ENCODE measurements at regions not wholly inside any gene's neighbourhood (a gene's known extent, or its start where the extent isn't known, plus 50 kb on each side); places are given as distances from the start of the nearest gene placed in this dataset.

- no peak for TF ChIP-seq CTCF (IDR thresholded peaks at IDR 0.05; ENCODE audit: partially characterized antibody, unreplicated experiment)
- Mint-ChIP-seq H3K4me3 (ENCODE audit: unreplicated experiment) (no peak overlapping the region), H3K4me1 (ENCODE audit: low read depth, unreplicated experiment) (no peaks in the 10 kb centered on the region), H3K27me3 (ENCODE audit: unreplicated experiment) (peaks cover under 1% of the 10 kb centered on the region), H3K9me3 (ENCODE audit: unreplicated experiment) (peaks cover 4% of the 10 kb centered on the region), H3K27ac (ENCODE audit: unreplicated experiment) (no peak overlapping the region), H3K36me3 (ENCODE audit: unreplicated experiment) (peaks cover 5% of the 10 kb centered on the region)
- no peak for DNase-seq
These were observed 574.8 kb downstream of the FLRT2 start for GRCh38 chr14:86104691-86105265.

GRCh38 chr14:86094512-86094911 lies 564.6 kb downstream of the FLRT2 start:
- Mint-ChIP-seq H3K27ac (ENCODE audit: unreplicated experiment) (no peak overlapping the region), H3K36me3 (ENCODE audit: unreplicated experiment) (peaks cover 8% of the 10 kb centered on the region), H3K27me3 (ENCODE audit: unreplicated experiment) (peaks cover 1% of the 10 kb centered on the region), H3K4me3 (ENCODE audit: unreplicated experiment) (no peak overlapping the region), H3K4me1 (ENCODE audit: low read depth, unreplicated experiment) (no peaks in the 10 kb centered on the region), H3K9me3 (ENCODE audit: unreplicated experiment) (no peaks in the 10 kb centered on the region)
- no peak for DNase-seq
- no peak for TF ChIP-seq CTCF (IDR thresholded peaks at IDR 0.05; ENCODE audit: partially characterized antibody, unreplicated experiment)

GRCh38 chr14:86091811-86092210 lies 561.9 kb downstream of the FLRT2 start:
- no peaks in the 10 kb centered on the region for H3K4me1 Mint-ChIP-seq (ENCODE audit: low read depth, unreplicated experiment)
- H3K27ac Mint-ChIP-seq (ENCODE audit: unreplicated experiment): no peak overlapping the region
- H3K4me3 Mint-ChIP-seq (ENCODE audit: unreplicated experiment): no peak overlapping the region

GRCh38 chr14:86088156-86088555 lies 558.2 kb downstream of the FLRT2 start:
- TF ChIP-seq CTCF (IDR thresholded peaks at IDR 0.05; ENCODE audit: partially characterized antibody, unreplicated experiment): no peak
- DNase-seq: no peak
- Mint-ChIP-seq H3K27me3 (ENCODE audit: unreplicated experiment) (peaks cover 2% of the 10 kb centered on the region), H3K4me3 (ENCODE audit: unreplicated experiment) (no peak overlapping the region), H3K9me3 (ENCODE audit: unreplicated experiment) (no peaks in the 10 kb centered on the region), H3K36me3 (ENCODE audit: unreplicated experiment) (peaks cover 3% of the 10 kb centered on the region), H3K4me1 (ENCODE audit: low read depth, unreplicated experiment) (no peaks in the 10 kb centered on the region), H3K27ac (ENCODE audit: unreplicated experiment) (no peak overlapping the region)

More at GRCh38 chr14:86091811-86092210, 561.9 kb downstream of the FLRT2 start:
- TF ChIP-seq CTCF (IDR thresholded peaks at IDR 0.05; ENCODE audit: partially characterized antibody, unreplicated experiment): no peak
- H3K9me3 Mint-ChIP-seq (ENCODE audit: unreplicated experiment): no peaks in the 10 kb centered on the region
- H3K36me3 Mint-ChIP-seq (ENCODE audit: unreplicated experiment): peaks cover 8% of the 10 kb centered on the region
- peaks cover 1% of the 10 kb centered on the region for H3K27me3 Mint-ChIP-seq (ENCODE audit: unreplicated experiment)
- DNase-seq: no peak

- H3K27ac Mint-ChIP-seq (ENCODE audit: unreplicated experiment): no peak overlapping the region
- no peak for TF ChIP-seq CTCF (IDR thresholded peaks at IDR 0.05; ENCODE audit: partially characterized antibody, unreplicated experiment)
- no peaks in the 10 kb centered on the region for H3K36me3 Mint-ChIP-seq (ENCODE audit: unreplicated experiment)
- no peak for DNase-seq
- H3K9me3 Mint-ChIP-seq (ENCODE audit: unreplicated experiment): no peaks in the 10 kb centered on the region
- no peaks in the 10 kb centered on the region for H3K4me1 Mint-ChIP-seq (ENCODE audit: low read depth, unreplicated experiment)
- peaks cover 2% of the 10 kb centered on the region for H3K27me3 Mint-ChIP-seq (ENCODE audit: unreplicated experiment)
- H3K4me3 Mint-ChIP-seq (ENCODE audit: unreplicated experiment): no peak overlapping the region
These were observed 557.4 kb downstream of the FLRT2 start for GRCh38 chr14:86087377-86087776.

Data from glutamatergic neuron (in vitro differentiated cells).